ENCODE measurements at regions not wholly inside any gene's neighbourhood (a gene's known extent, or its start where the extent isn't known, plus 50 kb on each side); places are given as distances from the start of the nearest gene placed in this dataset.
"Not testable (repeated sequence)": the region's sequence is repeated elsewhere in the genome, so short reads cannot be mapped to it uniquely, and the experiment has no call there.

DNA sequence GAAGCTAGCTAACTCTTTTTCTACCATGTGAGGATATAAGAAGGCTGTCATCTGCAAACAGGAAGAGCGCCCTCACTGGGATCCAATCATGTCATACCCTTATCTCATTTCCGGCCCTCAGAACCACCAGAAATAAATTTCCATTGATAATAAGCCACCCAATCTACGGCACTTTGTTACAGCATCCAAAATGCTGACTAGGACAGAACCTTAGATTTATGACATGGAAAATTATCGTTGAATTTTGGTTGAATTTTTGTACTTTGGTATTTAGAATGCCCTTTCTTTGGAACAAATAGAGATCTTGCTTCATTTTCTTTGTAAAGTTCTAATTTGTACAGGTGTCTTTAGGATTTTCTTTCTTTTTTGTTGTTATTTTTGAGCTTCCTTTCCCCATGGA lies 53.3 kb upstream of the CYLC2 start:
- ATAC-seq (no peak), DNase-seq (ENCODE audit: low spot score) (no peak)
- intact Hi-C loops (cut with DNase I), result no loop called here

DNA sequence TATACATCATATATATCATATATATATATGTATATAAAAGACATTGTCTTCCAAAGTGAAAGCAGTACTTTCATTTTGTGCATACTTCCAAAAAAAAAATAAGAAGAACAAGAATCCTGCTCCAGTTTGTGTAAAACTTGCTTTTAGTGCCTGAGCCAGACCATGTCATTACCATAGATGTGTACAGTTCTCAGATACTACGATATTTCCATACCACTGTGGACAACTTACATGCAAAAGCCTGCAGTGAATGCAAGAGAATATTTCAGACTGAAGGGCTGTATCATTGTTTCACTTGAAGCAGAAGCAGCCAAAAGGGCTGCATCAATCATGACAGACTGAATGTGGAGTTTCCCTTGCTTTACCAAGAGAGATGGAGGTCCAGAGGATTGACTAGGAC lies 72.6 kb upstream of the CYLC2 start:
- intact Hi-C loops (cut with DNase I), result no loop called here
- ATAC-seq, result no peak
- no peak for DNase-seq (ENCODE audit: low spot score)

DNA sequence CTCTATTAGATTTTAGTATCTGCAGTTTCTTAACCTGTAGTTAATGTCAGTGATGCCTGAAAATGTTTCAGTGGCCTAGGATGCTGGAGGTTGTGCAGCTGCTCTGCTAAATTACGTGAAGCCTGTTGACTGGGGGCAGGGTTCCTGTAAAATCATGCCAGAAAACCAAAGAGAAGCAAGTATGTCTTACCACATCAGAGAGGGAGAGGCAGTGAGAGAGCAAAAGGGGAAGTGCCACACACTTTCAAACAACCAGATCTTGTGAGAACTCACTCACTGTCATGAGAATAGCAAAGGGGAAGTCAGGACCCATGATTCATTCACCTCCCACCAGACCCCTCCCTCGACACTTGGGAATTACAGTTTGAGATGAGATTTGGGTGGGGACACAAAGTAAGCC lies 83.9 kb upstream of the CYLC2 start:
- ATAC-seq, result no peak
- no peak for DNase-seq (ENCODE audit: low spot score)
- intact Hi-C loops (cut with DNase I), result no loop called here

DNA sequence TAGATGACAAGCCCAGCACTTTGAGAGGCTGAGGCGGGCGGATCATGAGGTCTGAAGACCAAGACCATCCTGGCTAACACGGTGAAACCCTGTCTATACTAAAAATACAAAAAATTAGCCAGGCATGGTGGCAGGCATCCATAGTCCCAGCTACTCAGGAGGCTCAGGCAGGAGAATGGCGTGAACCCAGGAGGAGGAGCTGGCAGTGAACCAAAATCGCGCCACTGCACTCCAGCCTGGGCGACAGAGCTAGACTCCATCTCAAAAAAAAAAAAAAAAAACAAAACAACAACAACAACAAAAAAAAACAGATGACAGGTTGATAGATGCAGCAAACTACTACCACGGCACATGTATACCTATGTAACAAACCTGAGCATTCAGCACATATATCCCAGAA lies 89.3 kb upstream of the CYLC2 start:
- ATAC-seq; intact Hi-C loops (cut with DNase I); DNase-seq (ENCODE audit: low spot score): not testable (repeated sequence)

DNA sequence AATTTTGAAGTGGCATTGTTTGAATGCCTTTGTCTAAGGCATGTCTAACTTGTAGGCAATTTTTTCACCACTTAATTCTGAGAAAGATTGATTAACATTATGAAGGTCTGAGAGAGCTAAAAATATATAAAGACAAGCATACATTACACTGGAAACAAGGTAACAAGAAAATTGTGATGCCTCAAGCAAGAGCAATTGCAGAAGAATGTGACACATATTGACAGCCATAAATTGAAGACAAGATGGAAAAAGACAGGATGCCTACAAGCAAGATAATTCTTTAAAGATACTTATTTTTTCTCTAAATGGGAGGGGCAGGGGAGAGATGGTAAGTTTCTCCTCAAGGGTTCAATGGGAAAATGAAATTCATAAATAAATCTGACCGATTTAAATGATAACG lies 103.1 kb upstream of the CYLC2 start:
- no peak for ATAC-seq
- intact Hi-C loops (cut with DNase I), result no loop called here
- no peak for DNase-seq (ENCODE audit: low spot score)

DNA sequence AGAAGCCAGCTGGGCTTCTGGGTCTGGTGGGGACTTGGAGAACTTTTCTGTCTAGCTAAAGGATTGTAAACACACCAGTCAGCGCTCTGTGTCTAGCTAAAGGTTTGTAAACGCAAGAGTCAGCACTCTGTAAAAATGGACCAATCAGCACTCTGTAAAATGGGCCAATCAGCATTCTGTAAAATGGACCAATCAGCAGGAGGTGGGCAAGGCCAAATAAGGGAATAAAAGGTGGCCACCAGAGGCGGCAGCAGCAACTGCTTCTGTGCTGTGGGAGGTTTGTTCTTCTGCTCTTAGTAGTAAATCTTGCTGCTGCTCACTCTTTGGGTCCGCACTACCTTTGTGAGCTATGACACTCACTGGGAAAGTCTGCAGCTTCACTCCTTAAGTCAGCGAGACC lies 106.4 kb upstream of the CYLC2 start:
- DNase-seq (ENCODE audit: low spot score); ATAC-seq; intact Hi-C loops (cut with DNase I): not testable (repeated sequence)

DNA sequence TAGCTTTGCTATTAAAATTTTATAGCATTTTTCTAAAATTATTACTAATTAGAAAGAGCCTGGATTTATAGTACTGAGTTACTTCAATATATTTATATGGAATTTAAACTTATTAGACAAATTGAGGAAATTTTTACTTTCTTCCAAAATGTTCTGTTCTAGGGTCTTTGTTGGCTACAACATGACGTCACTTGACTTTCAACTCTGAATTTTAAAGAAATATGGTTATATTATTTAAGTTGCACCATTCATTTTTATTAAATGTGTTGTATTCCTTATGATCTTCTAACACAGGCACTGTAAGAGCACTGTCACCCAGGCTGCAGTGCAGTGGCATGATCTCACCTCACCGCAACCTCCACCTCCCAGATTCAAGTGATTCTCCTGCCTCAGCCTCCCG lies 119.4 kb upstream of the CYLC2 start:
- intact Hi-C loops (cut with DNase I), result no loop called here
- ATAC-seq (no peak), DNase-seq (ENCODE audit: low spot score) (no peak)

DNA sequence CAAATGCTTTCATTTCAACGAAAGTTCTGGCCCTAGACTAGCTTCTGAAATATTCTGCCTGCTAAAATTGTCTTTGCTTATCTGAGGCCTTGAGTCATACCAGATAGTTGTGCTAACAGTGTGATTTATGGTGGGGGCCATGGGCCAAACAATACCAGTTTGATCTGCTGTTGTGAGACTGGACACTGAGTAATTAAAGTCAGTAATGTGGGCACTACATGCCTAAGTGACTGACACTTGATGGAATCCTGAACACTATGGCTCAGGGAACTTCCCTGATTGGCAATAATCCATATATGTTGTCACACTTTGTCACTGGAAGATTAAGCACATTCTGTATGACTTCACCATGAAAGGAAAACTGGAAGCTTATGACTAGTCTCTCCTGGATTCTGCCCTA lies 127.6 kb upstream of the CYLC2 start:
- ATAC-seq (no peak), DNase-seq (ENCODE audit: low spot score) (no peak)
- intact Hi-C loops (cut with DNase I), result no loop called here

DNA sequence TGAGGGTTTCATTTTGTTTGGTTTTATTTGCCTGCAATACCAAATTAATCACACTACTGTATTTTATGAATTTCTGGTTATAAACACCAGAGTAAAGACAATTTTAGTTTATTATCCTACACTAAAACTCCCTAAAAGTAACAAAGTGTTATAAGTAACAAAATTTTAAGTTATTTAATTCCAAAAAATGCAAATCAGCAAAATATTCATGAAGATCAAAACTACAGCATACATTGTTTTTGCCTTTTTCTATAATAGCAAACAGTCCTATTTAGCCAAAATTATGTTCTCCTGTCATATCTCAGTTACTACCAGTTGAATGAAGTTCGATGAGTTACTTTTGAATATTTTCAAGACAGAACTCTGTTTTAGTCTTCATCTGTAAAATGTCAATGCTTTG lies 132.7 kb upstream of the CYLC2 start:
- intact Hi-C loops (cut with DNase I), result no loop called here
- no peak for DNase-seq (ENCODE audit: low spot score)
- ATAC-seq, result no peak

DNA sequence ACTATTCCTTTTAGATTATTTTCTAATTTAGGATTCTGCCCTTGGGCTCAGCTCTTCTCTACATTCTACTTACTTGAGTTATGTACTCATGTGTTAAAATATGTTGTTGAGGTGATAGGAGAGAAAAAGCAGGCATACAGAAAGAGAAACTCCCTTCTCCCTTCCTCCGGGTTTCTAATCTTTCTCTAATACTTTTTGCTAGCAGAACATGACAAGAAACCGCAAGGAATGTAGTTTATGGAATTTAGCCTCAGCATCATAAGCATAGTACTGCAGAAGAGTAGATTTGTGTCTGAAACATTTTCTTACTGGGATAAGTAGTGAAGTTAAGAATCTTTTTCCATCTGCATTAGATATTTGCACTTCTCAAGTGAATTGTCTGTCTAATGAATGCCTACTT lies 139.5 kb upstream of the CYLC2 start:
- DNase-seq (ENCODE audit: low spot score) (no peak), ATAC-seq (no peak)
- intact Hi-C loops (cut with DNase I), result no loop called here

DNA sequence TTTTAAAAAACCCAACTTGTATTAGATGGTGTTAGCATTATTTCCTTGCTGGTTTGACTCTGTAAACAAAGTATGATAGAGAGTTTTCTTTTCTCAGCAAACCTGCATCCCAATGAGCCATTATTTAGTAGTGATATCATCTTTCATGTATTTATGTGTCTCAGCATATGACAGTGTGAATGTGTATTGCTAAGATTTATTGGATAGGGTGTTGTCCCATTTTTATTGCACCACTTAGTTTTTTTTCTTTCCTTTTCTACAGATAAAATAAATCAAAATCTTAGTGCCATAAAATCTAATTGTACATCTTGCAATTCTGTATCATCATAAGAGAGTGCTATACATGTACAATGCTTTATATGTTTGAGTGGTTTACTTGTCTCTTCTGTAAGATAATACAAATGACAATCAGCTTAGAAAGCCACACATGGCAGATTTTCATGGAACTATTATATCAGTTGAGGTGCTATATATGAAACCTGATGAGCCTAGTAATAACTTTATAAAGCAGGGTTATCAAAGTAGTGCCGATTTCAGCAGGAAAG lies 149.2 kb upstream of the CYLC2 start:
- intact Hi-C loops (cut with DNase I), result no loop called here
- no peak for DNase-seq (ENCODE audit: low spot score)
- ATAC-seq, result no peak

DNA sequence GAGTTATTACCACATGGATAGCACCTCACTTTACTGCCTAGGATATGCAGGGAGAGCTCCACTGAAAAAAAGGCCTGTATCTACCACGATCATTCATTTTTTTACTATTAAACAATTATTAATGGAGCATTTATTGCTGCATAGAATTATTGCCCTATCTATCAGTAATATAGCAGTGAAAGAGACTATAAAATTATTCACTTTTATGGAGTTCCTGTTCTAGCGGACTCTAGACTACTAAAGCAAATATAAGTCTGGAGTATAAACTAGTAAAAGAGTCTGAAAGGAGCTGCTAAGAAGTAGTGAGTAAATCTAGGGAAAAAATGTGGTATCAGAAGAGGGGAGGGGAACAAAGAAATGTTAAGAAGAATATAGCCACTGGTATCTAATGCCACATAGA lies 150.4 kb upstream of the CYLC2 start:
- DNase-seq (ENCODE audit: low spot score) (no peak), ATAC-seq (no peak)
- intact Hi-C loops (cut with DNase I), result no loop called here

DNA sequence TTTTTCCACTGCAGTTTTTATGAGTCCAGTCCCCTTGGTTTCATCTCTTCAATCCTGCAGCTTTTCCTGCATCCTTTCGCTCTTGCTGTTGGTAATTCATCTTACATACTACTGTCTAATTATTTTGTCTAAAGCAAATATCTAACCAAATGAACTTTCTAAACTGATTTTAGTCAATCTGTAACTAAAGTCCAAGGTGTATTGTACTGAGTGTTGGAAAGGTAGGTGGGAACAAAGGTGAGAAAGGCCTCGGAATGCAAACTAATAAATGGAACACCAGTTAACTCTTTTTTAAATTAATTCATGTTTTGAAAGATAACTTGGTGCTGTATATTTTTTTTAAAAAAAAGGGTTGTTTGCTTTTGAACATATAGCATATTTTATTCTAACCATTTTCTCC lies 152.7 kb upstream of the CYLC2 start:
- intact Hi-C loops (cut with DNase I), result no loop called here
- ATAC-seq, result no peak
- no peak for DNase-seq (ENCODE audit: low spot score)

DNA sequence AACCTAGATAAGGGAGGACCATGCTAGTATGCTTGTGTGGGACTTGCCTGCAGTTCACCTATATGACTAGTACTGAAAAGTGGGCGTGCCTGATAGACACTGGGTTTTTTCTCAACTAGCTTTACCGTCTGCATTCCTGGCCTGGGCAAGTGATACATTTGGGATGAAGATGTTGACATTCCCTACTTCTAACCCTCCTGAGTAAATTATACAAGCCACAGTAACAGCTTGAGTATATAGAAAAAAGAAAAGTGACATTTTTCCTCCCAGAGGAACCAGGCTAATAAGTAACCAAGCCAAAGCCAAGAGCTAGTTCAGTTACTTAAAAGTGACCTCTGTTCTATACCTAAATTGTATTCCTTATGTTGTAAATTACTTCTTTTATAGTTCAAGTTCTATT lies 153.8 kb upstream of the CYLC2 start:
- intact Hi-C loops (cut with DNase I), result no loop called here
- DNase-seq (ENCODE audit: low spot score), result no peak
- no peak for ATAC-seq

DNA sequence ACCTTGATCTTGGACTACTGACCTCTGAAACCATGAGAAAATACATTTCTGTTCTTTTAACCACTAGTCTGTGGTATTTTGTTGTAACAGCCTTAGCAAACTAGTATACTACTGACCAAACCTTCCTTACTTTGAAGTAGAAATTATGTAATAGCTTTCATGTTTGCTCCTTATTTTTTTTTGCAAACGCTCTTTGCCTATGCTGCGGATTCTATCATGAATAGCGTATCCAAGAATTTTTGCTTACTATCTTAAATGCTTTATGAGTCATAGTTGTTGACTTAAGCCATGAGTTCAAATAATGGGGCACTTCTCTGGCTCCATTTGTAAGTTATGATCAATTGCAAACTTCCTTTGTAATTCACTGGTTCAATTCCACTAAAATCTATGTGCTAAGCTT lies 154.8 kb upstream of the CYLC2 start:
- ATAC-seq (no peak), DNase-seq (ENCODE audit: low spot score) (no peak)
- intact Hi-C loops (cut with DNase I), result no loop called here

DNA sequence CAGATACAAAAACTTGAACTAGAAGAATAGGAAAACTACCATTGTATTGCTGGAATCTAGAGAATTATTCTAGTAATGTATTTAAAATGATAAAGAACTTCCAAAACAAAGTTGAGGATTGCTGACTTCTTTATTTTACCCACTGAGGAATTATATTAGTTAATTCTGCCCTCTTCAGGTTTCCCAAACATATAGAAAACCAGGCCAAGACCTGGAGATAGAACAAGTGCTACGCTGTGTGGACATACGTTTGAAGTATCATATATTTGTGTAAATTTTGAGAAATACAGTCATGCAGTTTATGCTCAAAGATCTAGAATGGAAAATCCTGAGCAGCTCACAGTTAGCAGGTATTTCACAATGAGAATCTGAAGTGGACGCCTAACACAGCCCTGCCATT lies 162.3 kb upstream of the CYLC2 start:
- no peak for ATAC-seq
- intact Hi-C loops (cut with DNase I), result no loop called here
- no peak for DNase-seq (ENCODE audit: low spot score)

DNA sequence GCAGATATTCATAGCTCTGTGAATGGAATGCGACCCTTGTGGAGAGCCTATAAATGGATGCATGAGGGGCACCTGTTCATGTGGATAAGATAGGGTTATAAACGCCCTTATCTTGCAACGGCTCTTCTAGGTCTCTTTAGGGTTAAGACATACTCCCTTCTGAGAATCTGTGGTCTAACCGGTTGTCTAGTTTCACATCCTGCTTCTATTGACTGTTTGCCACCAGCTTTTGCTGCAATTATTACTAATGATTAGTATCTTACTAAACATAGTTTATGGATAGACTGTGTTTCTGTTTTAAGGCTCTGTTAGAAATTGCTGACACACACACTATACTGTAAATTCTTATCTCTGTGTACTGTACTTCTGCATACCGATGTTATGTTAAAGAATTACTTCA lies 198.9 kb upstream of the CYLC2 start:
- intact Hi-C loops (cut with DNase I), result no loop called here

DNA sequence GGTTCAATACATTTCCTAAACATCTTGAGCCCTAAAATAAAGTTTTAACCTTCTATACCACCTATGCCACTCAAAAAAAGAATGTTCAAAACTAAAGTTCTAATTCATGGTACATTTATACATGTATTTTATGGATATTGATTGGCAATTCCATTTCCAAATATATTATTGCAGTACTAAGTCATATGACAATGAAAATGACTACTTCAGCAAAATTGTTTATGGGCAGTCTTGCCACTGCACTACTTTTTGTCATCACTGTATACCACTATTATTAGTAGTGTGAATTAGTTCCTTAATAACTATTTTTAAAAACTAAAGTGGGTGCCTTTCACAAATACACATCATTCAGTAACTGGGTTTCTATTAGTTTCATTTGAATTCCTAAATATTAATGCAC lies 199.6 kb upstream of the CYLC2 start:
- ATAC-seq (no peak), DNase-seq (ENCODE audit: low spot score) (no peak)
- intact Hi-C loops (cut with DNase I), result no loop called here

More for the DNA sequence above, 198.9 kb upstream of the CYLC2 start:
- ATAC-seq (no peak), DNase-seq (ENCODE audit: low spot score) (no peak)

DNA sequence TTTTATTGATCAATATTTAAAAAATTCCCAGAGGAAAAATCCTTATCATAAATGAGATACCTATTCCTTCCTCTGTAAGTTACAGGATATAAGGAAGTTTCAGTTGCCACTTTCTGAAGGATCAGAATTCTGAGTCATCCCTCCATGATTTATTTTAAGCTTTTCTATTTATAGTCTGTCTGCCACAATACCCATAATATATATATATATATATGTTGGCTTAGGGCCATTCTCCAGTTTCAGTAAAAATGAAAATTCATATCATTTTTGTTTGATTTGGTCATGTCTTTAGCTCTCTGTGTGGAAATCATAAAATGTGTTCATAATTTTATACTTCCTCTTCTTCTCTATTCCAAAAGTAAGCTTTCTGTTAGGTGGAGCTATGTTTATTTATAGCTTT lies 215.8 kb upstream of the CYLC2 start:
- ATAC-seq (no peak), DNase-seq (ENCODE audit: low spot score) (no peak)
- intact Hi-C loops (cut with DNase I), result no loop called here

DNA sequence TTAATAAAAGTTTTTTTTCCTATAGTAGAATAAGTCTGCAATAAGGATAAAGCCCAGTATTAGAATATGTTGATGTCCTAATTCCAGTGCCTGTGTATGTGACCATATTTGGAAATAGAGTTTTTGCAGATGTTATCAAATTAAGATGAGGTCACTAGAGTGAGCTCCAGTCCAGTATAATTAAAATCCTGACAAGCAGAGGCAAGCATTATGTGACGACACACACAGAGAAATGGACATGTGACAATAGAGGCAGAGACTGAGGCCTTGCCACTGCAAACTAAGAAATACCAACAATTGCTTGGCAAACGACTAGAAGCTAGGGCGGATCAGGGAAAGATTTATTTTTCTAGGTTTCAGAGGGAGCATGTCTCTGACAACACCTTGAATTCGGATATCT lies 216.4 kb upstream of the CYLC2 start:
- intact Hi-C loops (cut with DNase I), result no loop called here
- no peak for ATAC-seq

DNA sequence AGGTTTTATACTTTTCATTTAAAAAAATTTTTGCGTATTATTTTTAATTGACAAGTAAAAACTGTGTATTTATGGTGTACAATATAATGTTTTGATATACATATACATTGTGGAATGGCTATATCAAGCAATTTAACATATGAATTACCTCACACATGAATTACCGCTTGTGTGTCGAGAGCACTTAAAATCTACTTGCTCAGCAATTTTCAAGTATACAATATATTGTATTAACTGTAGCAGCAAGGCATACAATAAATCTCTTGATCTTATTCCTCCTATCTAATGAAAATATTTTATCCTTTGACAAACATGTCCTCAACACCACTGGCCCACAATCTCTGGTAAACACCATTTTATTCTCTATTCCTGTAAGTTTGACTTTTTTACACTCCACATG lies 224.4 kb upstream of the CYLC2 start:
- intact Hi-C loops (cut with DNase I), result no loop called here
- ATAC-seq (no peak), DNase-seq (ENCODE audit: low spot score) (no peak)

More for the DNA sequence above, 216.4 kb upstream of the CYLC2 start:
- DNase-seq (ENCODE audit: low spot score), result no peak

DNA sequence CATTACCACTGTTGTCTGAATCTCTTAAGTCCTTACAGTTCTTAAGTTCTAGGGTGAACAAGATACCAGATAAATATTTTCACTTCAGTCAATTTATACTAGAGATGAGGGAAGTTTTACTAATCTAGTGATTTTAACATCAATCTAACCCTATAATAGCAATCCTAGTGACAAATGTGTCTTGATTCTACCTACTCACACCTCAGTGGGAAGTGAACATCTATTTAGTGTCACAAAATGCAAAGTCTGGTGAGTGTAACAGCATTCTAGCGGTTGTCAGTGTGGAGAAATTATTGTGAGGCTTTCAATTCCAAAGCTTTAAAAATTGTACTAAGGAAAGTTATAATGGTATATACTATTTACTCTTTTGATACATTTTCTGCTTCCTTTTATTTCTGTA lies 225.8 kb upstream of the CYLC2 start:
- intact Hi-C loops (cut with DNase I), result no loop called here
- ATAC-seq (no peak), DNase-seq (ENCODE audit: low spot score) (no peak)

Measured in sciatic nerve (tissue), 2 donors.